Stomach (tissue), 4 donors: ENCODE measurements at regions not wholly inside any gene's neighbourhood (a gene's known extent, or its start where the extent isn't known, plus 50 kb on each side); places are given as distances from the start of the nearest gene placed in this dataset.

Source experiments
- POLR2A ChIP-seq, 4 donors: fragments of 450-650 bp; IDR thresholded peaks; one replicate each; pipeline ENCODE4 v1.6.1; 2016; ENCODE audit warnings: antibody characterized with exemption in 4 of 4, control low read depth in 2 of 4, mild to moderate bottlenecking in 1 of 4, moderate library complexity in 1 of 4
- POLR2AphosphoS5 ChIP-seq, 3 donors: sonication (generic); formaldehyde crosslinking; IDR thresholded peaks; one replicate each; pipeline ENCODE4 v1.6.1; 2016; ENCODE audit warnings: antibody characterized with exemption in 3 of 3
- TF ChIP-seq, protein P1 (sequence below), 7 experiments: fragments of 450-650 bp in 4 of 7; fragments of 200-600 bp in 3 of 7; sonication (generic) in 3 of 7; IDR thresholded peaks; one replicate each; pipeline ENCODE4 v1.5.1; 2016 to 2019; ENCODE audit warnings: antibody characterized with exemption in 7 of 7, control low read depth in 2 of 7, mild to moderate bottlenecking in 1 of 7

DNA sequence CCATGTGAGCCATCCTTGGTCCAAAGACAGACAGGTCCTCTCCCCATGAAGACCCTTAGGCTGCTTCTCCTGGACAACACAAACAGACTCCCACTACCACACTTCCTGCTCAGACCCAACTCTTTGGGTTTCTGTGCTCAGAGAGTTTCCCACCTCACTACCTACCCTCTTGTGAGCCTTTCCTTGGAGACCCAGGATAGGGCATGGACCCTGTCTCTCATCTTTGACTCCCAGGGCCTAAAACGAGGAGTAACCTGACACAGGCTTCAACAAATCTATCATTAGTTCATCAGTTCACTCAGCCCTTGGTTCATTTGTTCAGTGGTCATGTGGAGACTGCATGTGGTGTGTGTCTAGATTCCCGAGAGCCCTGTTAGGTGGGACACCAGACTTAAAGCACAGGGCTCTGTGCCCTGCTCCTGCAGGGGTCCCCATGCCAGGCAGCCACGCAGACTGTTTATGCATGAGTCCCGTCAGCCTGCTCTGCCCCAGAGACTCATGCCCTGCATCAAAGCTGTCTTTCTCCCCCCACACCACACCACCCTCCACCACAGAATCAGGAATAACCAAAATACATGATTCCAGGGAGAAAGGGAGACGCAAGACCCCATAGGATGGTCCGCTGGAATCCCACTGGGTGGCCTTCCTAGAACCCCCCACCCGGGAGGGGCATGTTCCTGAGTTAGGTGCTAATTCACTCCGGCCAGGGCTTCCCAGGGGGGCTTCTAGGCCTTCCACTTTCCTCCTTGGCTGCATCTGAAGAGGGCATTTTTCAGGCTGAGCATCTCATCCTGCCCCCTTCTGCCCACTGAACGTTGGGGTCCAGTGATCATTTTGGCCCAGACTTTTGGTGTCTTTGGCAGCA lies 100.2 kb upstream of the TEX51 start:
- no peak for TF ChIP-seq POLR2A (IDR thresholded peaks at IDR 0.05)
- TF ChIP-seq, protein P1, sequence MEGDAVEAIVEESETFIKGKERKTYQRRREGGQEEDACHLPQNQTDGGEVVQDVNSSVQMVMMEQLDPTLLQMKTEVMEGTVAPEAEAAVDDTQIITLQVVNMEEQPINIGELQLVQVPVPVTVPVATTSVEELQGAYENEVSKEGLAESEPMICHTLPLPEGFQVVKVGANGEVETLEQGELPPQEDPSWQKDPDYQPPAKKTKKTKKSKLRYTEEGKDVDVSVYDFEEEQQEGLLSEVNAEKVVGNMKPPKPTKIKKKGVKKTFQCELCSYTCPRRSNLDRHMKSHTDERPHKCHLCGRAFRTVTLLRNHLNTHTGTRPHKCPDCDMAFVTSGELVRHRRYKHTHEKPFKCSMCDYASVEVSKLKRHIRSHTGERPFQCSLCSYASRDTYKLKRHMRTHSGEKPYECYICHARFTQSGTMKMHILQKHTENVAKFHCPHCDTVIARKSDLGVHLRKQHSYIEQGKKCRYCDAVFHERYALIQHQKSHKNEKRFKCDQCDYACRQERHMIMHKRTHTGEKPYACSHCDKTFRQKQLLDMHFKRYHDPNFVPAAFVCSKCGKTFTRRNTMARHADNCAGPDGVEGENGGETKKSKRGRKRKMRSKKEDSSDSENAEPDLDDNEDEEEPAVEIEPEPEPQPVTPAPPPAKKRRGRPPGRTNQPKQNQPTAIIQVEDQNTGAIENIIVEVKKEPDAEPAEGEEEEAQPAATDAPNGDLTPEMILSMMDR (IDR thresholded peaks at IDR 0.05): no peak
- no peak for TF ChIP-seq POLR2AphosphoS5 (IDR thresholded peaks at IDR 0.05)
